Thoracic aorta (tissue), 2 donors: ENCODE measurements at regions not wholly inside any gene's neighbourhood (a gene's known extent, or its start where the extent isn't known, plus 50 kb on each side); places are given as distances from the start of the nearest gene placed in this dataset.
"Not testable (repeated sequence)": the region's sequence is repeated elsewhere in the genome, so short reads cannot be mapped to it uniquely, and the experiment has no call there.

Experiments used
- ATAC-seq: fragments of 150-250 bp; one replicate; pipeline ENCODE4 v1.8.0; 2017; ENCODE audit warnings: low read depth; ENCODE audit not compliant: insufficient number of reproducible peaks, low FRiP score
- DNase-seq: peaks from one replicate; pipeline ENCODE4 v3.0.0-alpha.2; 2020; ENCODE audit warnings: low spot score
- H3K27ac ChIP-seq, 2 donors: fragments of 200-600 bp; sonication (generic); 1 replicate in 1 of 2; 2 replicates in 1 of 2; pipeline ENCODE4 v1.5.1; 2016; ENCODE audit warnings: mild to moderate bottlenecking in 2 of 2, moderate library complexity in 2 of 2
- H3K27me3 ChIP-seq: fragments of 200-600 bp; sonication (generic); replicated peaks from 2 replicates; pipeline ENCODE4 v1.6.0; 2016; ENCODE audit warnings: mild to moderate bottlenecking; ENCODE audit not compliant: insufficient read depth
- H3K36me3 ChIP-seq: fragments of 200-600 bp; sonication (generic); one replicate; pipeline ENCODE4 v1.5.1; 2016
- H3K4me1 ChIP-seq, 2 donors: fragments of 200-600 bp; sonication (generic); 1 replicate in 1 of 2; 2 replicates in 1 of 2; pipeline versions ENCODE4 v1.5.1 to v1.6.0; 2016; ENCODE audit warnings: low read depth in 2 of 2, mild to moderate bottlenecking in 1 of 2; ENCODE audit not compliant: control insufficient read depth in 1 of 2
- H3K4me3 ChIP-seq: fragments of 200-600 bp; sonication (generic); 2 replicates; pipeline ENCODE4 v1.5.1; 2016; ENCODE audit warnings: mild to moderate bottlenecking
- H3K9me3 ChIP-seq: fragments of 200-600 bp; sonication (generic); 2 replicates; pipeline ENCODE4 v1.5.1; 2016
- TF ChIP-seq, protein P1 (sequence below): fragments of 200-600 bp; sonication (generic); IDR thresholded peaks from one replicate; pipeline ENCODE4 v1.5.1; 2019; ENCODE audit warnings: antibody characterized with exemption

DNA sequence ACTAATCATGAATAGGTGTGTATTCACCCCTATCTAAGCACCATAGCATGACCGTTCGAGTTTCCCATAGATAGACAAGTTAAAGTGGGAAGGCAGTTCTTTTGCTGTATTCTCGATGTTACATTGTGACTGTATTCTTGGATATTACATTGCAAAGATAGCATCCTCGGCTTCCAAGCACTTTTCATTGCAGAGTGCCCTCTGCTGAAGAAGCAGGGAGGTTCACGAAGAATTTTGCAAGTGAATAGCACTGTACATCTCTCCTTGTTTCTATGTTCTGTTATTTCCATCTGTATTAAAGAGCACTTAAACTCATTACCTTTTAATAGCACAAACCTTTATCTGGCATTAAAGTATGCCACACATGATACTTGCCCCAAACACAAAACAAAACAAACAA, 426.7 kb upstream of the ARX start:
- H3K27ac ChIP-seq = no peak overlapping the region
- DNase-seq (no peak), ATAC-seq (no peak)
- H3K9me3 ChIP-seq = no peaks in the 10 kb centered on the region
- no peaks in the 10 kb centered on the region for H3K27me3 ChIP-seq
- H3K4me3 ChIP-seq = no peak overlapping the region
- TF ChIP-seq, protein P1, sequence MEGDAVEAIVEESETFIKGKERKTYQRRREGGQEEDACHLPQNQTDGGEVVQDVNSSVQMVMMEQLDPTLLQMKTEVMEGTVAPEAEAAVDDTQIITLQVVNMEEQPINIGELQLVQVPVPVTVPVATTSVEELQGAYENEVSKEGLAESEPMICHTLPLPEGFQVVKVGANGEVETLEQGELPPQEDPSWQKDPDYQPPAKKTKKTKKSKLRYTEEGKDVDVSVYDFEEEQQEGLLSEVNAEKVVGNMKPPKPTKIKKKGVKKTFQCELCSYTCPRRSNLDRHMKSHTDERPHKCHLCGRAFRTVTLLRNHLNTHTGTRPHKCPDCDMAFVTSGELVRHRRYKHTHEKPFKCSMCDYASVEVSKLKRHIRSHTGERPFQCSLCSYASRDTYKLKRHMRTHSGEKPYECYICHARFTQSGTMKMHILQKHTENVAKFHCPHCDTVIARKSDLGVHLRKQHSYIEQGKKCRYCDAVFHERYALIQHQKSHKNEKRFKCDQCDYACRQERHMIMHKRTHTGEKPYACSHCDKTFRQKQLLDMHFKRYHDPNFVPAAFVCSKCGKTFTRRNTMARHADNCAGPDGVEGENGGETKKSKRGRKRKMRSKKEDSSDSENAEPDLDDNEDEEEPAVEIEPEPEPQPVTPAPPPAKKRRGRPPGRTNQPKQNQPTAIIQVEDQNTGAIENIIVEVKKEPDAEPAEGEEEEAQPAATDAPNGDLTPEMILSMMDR = no peak
- no peaks in the 10 kb centered on the region for H3K36me3 ChIP-seq
- no peaks in the 10 kb centered on the region for H3K4me1 ChIP-seq

DNA sequence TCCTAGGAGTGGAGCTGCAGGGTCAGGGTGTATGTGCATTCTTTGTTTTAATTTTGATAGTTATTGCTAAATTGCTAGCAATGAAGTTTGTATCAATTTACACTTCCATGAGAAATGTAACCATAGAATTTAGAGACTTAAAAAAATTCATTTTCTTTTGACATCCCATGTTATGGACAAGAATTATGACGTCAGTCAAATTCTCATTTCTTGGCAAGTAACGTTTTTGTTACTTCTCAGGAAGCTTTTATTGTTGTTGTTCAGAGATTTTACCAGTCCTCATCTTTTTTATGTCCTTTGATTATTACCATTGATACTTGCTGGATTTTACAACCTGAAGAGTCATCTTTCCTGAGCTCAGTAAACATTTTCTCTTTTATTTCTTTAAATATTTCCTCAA, 417.5 kb upstream of the ARX start:
- H3K9me3 ChIP-seq = no peaks in the 10 kb centered on the region

DNA sequence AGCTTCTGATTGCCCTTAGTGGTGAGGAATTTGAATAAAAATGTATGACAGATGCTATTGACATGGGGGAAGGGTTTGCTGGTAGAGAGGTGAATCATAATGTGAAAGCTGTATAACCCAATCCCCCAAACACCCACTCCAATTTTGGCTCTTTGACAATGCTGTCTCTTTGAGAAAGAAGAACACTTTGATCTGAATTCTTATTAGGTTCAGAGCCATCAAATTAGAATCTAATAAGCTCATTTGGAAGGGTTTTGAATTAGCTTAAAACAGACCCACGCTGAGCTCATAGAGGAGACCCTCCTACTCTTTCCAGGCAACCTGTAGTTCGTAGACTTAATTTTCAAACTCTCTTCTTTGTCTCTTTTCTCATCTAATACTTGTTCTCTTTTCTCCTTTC, 416.6 kb upstream of the ARX start:
- Histone ChIP-seq H3K9me3 (no peaks in the 10 kb centered on the region), H3K4me3 (no peak overlapping the region), H3K4me1 (no peaks in the 10 kb centered on the region), H3K36me3 (no peaks in the 10 kb centered on the region), H3K27ac (no peak overlapping the region), H3K27me3 (no peaks in the 10 kb centered on the region)
- ATAC-seq (no peak), DNase-seq (no peak)
- TF ChIP-seq, protein P1 = no peak

More for the DNA sequence above, 417.5 kb upstream of the ARX start:
- ATAC-seq = no peak
- no peaks in the 10 kb centered on the region for H3K36me3 ChIP-seq
- TF ChIP-seq, protein P1 = no peak
- H3K27me3 ChIP-seq = no peaks in the 10 kb centered on the region
- H3K27ac ChIP-seq = no peak overlapping the region
- no peaks in the 10 kb centered on the region for H3K4me1 ChIP-seq
- H3K4me3 ChIP-seq = no peak overlapping the region
- DNase-seq = no peak

DNA sequence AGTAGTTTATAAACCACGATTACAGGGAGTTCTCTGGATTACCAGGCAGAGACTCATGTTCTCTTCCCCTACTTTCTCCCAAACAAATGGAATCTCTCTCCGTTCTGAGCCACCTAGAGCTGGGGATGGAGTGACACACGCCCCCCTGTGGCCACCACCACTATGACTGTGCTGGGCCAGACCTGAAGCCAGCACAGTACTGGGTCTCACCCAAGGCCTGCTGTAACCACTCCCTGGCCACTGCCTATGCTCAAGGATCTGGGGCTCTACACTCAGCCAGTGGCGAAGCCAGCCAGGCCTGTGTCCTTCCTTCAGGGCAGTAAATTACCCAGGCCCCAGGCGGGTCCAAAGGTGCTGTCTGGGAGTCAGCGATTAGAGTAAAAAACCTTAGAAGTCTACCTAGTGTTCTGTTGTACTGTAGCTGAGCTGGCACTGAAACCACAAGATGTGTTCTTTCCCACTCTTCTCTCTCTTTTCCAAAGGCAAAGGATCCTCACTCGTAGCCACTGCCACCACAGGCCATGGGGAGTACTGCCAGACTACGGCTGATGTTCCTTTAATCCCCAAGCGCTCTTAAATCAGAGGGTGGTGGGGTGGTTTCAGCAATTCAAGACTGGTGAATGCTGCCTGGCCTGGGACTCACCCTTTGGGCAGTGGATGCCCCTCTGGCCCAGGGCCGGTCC, 412.2 kb upstream of the ARX start:
- TF ChIP-seq, protein P1 = no peak
- H3K36me3 ChIP-seq = no peaks in the 10 kb centered on the region

DNA sequence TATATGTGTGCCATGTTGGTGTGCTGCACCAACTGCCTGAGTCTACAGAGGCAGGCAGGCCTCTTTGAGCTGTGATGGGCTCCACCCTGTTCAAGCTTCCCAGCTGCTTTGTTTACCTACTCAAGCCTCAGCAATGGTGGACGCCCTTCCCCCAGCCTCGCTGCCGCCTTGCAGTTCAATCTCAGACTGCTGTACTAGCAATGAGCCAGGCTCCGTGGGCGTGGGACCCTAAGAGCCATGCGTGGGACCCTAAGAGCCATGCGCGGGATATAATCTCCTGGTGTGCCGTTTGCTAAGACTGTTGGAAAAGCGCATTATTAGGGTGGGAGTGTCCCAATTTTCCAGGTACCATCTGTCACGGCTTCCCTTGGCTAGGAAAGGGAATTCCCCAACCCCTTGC, 388.4 kb upstream of the ARX start:
- ATAC-seq, H3K4me3 ChIP-seq, H3K27ac ChIP-seq, H3K4me1 ChIP-seq, H3K27me3 ChIP-seq, H3K9me3 ChIP-seq, H3K36me3 ChIP-seq, DNase-seq: not testable (repeated sequence)

More for the DNA sequence above, 412.2 kb upstream of the ARX start:
- Histone ChIP-seq H3K4me3 (no peak overlapping the region), H3K27ac (no peak overlapping the region), H3K9me3 (no peaks in the 10 kb centered on the region), H3K27me3 (no peaks in the 10 kb centered on the region), H3K4me1 (no peaks in the 10 kb centered on the region)
- DNase-seq (no peak), ATAC-seq (no peak)

DNA sequence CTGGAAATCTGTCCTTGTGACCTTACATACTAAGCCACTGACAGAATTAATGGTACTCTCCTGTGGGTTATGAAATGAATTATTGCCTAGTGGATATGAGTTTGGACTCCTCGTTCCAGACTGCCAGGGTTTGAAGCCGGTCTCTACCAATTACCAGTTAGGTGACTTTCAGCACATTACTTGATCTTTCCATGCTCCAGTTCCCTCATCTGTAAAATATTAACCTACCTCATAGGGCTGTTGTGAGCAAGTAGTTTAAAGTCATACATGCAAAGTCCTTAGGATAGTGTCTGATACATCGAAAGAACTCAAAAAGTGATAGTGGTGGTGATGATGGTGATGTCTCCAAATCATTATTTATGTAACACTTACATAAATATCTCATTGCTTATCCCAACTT, 373.5 kb upstream of the ARX start:
- TF ChIP-seq, protein P1 = no peak
- ATAC-seq (no peak), DNase-seq (no peak)
- no peak overlapping the region for H3K27ac ChIP-seq
- H3K4me3 ChIP-seq = no peak overlapping the region
- no peaks in the 10 kb centered on the region for H3K9me3 ChIP-seq
- H3K4me1 ChIP-seq = no peaks in the 10 kb centered on the region
- no peaks in the 10 kb centered on the region for H3K36me3 ChIP-seq
- no peaks in the 10 kb centered on the region for H3K27me3 ChIP-seq
